ENCODE measurements at regions not wholly inside any gene's neighbourhood (a gene's known extent, or its start where the extent isn't known, plus 50 kb on each side); places are given as distances from the start of the nearest gene placed in this dataset.

DNA sequence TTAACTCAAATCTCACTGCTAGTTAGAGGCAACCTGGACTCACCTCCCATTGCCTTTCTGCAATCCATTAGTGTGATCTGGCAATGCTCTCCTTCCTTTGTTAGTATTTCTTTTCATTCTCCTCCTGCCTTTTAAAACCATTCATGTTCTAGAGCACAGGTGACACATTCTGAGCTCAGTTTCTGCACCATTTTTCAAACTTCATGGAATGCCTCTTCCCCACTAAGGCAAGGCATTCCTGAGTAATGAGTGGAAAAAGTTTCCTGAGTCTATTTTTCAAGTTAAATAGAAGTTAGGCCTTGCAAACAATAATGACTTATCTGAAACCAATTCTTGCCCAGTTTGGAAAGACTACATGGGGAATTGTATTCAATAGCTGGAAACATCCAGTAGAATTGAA lies 1001.8 kb downstream of the BCL11B start:
- no peak for DNase-seq

DNA sequence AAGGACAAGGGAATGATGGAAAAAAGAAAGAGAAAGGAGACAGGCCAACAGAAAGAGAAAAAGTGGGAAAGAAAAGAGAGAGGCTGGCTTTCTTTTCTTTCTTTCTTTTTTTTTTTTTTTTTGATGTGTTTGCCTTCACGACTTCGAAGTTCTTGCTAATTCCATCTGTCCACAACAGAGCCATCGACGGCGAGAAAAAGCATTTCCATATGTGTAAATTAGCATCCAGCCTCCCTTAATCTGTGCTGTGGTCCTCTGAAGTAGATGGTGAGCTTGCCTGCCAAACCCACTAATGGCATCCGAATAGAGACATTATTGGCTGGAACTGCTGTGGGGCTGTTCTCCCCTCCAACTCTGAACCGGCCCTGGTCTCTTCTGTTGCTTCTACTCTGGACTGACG lies 997.4 kb downstream of the BCL11B start:
- DNase-seq = no peak

DNA sequence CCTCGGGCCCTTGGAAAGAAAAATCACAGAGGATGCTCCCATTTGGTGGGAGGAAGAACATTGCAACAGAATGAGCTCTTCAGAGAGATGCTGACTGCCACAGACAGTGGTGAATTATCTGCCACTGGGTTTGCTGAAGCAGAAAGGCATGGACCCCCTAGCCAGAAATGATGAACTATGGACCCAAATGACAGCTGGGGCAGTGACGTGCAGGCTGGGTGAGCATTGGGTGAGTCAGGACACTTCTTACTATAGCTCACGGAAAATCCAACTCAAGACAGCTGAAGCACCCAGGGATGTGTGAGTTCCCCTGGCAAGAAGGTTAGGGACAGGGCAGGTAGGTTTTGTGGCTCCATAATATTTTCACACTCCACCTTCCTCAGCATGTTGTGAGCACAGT lies 993.2 kb downstream of the BCL11B start:
- no peak for DNase-seq

DNA sequence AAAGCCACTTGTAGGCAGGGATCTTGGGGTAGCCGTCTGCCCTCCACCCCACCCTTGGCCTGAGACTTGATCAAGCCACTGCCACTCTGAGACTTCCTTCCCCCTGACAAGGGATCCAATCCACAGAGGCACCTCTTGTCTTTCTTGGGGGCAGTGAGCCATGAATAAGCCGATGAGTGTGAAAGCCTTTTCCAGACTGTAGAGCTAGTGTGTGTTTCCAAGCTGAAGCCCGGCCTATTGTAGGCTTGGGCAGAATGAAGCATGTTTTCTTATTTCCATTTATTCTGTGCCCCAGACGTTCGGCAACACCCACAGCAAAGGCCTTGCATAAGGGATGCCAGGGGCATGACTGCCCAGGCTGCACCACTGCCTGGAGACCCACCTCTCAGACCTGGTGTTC lies 991.6 kb downstream of the BCL11B start:
- no peak for DNase-seq

DNA sequence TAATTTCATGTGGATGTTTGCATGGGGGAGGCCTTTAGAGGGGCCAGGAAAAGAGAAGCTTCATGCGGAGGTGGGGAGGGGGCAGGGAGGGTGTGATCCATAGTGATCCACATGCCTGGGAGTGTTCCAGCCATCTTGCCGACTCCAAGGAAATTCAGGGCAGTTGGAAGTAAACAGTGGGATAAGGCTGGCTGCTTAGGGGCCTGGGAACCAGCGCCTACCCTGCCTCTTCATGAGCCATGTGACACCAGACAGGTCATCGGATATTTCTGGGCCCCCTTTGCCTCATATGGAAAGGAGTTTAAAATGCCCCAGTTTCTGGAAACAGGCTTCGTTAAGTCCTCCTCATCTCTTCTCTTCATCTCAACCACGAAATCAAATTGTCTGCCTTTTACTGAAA lies 983.2 kb downstream of the BCL11B start:
- DNase-seq = no peak

DNA sequence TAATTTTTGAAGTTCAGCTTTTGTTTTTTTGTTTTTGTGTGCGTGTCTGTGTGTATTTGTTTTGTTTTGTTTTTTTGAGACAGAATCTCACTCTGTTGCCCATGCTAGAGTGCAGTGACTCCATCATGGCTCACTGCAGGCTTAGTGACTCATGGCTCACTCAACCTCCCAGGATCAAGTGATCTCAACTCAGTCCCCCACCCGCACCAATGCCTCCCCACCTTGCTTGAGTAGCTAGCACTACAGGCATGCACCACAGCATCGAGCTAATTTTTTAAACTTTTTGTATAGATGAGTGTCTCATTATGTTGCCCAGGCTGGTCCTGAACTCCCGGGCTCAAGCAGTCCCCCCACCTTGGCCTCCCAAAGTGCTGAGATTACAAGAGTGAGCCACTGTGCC lies 981.4 kb downstream of the BCL11B start:
- DNase-seq = no peak

DNA sequence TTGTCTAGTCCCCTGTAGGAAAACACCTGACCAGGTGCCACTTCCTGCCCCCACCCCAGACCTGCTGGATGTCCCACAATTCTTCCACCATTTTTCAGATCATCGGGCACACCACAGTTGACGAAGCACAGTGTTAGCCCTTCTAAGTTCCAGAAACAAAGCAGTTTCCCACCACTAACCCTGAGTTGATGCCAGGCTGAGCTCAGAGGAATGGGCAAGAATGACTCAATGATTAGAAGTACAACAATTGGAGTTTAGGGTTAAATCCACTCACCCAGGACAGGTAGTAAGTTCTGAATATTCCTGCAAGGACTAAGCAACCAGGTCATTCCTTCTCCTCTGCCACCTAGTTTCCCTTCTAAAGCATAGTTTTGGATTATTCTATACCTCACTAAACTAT lies 979.8 kb downstream of the BCL11B start:
- DNase-seq = no peak

DNA sequence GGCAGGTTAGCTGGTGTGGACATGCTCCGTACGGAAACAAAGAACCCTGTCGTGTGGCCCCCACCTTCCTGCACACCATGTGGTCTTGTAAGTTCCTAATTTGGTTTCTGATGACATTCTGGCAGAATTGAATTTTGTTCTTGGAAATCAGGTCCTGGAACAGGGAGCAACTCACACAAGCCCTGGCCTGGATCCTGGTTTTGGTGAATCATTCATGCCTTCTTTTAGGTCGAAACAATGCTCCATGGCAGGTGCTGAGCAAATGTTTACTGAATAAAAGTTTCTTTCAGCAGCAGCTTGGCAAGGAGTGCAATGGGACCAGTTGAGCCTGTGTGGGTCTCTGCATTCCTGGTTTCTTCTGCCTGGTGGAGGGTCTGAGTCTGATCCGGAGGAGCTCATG lies 978.4 kb downstream of the BCL11B start:
- no peak for DNase-seq

DNA sequence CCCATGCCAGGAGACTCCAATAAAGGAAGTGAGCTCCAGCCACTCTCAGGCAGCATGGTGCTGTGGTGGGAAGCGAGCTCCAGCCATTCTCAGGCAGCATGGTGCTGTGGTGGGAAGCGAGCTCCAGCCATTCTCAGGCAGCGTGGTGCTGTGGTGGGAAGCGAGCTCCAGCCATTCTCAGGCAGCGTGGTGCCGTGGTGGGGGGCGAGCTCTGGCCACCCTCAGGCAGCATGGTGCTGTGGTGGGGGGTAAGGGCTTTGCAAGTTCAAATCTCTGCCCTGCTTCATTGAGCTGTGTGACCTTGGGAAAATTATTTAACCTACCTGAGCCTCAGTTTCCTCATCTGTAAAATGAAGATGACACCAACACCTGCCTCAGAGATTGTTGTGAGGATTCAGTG lies 975.1 kb downstream of the BCL11B start:
- DNase-seq = no peak

DNA sequence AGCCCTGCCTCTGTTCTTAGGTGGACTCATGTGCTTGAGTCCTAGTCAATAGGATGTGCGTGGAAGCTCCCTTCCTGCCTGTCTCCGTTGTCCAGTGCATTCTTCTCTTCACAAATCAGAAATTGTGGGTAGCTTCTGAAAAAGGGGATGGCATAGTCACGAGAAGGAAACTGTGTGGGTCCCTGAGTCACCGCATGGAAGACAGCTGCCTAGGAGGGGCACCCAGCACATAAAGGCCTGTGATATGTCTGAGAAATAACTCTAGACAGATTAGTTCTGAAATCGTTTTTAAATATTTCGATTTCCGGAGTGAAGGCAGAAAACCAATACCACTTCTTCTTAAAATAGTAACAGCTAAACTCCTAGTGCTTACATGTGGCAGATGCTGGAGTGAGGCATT lies 974.4 kb downstream of the BCL11B start:
- DNase-seq = no peak

DNA sequence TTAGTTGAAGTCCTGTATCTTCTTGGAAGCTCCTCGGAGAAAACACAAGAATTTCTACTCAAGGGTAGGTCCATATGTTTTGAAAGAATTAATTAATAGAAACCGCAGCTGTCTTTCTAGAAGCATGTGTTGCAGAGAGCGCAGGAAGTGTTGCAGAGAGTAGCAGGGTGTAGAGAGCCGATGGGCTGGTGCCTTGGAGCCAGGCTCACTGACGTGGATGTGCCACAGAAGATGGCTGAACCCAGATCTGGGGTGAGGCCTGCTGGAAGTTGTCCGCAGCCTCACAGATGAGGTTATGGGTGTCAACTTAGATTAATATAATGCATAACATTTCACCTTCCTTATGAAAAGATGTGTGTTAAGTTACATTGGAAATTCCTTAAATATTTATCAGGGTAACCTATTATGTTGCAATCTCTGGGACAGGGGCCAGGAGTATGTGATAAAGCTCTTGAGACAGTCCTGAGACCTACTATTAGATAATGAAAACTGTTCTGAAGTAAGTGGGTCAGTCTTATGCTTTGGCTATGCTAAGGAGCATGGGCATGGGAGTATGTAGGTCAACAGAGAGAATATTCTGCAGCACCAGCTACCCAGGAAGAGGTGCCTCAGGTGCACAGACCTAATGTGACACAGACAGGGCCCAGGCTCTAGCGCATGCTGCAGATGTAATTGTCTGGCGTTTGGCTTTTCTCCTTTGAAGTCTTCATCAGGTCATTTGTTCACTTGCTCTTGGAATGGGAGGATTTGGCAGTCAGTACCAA lies 973.3 kb downstream of the BCL11B start:
- no peak for DNase-seq

DNA sequence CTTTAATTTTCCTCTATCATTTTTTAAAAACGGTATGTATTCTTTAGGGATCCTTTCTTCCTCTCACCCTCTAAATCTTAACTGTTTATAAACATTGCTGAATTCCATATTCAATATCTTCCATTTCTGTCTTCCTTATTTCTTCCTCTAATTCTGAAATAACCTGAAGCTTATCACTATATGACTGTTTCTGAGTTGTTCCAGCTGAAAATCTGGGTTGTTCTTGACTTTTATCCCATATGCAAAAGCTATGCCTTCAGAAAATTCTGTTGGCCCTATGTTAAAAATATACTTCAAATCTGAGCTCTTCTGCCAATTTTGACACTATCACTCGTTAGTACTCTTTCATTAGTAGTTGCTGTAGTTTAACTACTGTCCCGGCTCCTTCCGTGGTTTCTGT lies 970.3 kb downstream of the BCL11B start:
- no peak for DNase-seq

DNA sequence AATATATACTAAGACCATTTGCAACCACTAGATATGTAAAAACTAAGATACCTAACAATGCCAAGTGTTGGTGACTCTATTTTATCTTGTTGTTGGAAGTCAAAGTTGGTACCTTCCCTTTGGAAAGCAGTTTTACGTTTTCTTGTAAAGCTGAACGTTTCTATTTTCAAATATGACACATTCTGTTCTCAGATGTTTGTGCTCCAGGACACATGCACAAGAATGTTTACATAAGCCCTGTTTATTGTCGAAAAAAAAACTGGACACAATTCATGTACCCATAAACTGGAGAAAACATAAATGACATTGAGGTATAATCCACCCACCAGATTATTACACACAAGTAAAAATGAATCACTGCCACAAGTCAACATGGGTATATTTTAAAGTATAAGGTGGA lies 967.4 kb downstream of the BCL11B start:
- DNase-seq = no peak

DNA sequence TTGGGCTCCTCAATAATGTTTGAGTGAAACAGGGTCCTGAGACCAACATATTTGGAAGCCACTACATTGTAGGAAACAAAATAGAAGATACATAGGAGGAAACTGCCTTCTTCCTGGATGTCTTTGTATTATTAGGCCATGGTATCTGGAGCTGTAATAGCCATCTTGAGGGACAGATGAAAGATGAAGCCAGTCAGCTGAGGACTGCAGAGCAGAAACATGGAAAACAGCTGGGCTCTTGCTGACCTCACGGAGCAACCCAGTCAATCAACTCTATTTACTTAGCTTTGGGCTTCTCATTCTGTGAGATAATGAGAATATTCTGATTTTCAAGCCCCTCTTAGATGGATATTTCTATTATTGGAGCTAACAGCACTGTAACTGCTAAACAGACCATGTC lies 962.4 kb downstream of the BCL11B start:
- DNase-seq = no peak

DNA sequence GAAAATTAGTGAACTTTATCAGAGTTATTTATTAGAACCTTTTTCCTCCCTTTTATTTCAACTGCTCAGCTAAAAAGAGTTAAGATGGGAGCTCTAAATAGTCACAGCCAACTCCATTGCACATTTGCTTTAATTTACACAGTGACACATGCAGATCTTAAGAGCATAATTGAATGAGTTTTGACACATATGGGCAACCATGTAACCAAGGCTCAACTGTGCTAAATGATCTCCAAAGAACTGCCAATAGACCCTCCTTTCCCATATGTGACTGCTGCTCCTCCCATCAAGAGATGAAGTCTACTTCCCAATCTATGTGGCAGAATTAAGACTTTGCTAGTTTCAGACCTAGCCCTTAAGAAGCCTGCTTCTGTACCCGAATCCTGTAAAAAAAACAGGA lies 960.0 kb downstream of the BCL11B start:
- no peak for DNase-seq

DNA sequence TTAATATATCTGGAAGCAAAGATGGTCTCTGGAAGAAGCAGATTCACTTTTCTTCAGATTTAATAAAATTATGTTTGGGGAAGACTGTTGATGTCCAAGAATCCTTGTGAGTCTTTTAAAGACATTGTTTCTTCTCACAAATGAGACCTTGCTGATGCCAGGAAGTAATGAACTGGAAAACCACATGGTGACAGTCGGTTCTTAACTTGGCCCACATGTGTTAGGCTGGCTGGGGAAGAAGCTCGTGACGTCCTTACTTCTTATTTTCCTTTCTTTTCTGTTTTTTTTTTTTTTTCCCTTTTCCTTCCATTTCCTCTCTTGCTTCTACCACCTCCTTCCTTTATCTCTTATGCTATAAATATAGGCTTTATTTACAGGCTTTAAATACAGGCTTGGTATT lies 950.2 kb downstream of the BCL11B start:
- no peak for DNase-seq

DNA sequence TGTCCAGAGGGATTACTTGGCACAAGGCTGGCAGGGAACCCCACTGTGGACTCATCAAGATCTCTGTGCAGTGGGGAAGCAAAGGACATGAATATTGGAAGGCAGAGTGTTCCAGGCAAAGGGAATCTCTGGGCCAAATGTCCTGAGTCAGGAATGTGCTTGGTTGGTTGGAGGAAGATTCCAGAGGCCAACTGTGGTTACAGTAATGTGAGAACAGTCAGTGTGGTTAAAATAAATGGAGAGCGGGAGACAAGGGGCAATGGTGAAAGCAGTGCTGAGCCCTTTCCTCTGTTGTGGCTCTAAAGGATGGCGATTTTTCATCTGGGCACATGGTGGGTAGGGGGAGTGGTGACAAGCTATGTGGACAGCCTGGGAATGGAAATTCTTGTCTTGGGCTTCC lies 948.2 kb downstream of the BCL11B start:
- no peak for DNase-seq

DNA sequence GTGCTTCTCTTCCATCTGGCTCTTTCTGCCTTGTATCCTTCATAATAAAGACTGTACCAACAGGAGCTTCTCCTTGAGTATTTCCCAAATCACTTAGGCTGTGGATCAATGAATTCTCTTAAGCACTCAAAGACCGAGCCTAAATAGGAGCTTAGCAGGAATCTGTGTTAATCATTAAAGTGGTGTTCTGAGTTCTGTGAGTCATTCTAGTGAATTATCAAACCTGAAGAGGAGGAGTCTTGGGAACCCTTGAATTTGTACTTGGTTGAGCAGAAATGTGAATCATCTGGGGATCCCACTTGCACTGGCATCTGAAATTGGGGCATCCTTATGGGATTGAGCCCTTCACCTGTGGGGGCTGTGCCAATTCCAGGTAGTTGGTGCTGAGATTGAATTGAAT lies 946.2 kb downstream of the BCL11B start:
- DNase-seq = no peak

DNA sequence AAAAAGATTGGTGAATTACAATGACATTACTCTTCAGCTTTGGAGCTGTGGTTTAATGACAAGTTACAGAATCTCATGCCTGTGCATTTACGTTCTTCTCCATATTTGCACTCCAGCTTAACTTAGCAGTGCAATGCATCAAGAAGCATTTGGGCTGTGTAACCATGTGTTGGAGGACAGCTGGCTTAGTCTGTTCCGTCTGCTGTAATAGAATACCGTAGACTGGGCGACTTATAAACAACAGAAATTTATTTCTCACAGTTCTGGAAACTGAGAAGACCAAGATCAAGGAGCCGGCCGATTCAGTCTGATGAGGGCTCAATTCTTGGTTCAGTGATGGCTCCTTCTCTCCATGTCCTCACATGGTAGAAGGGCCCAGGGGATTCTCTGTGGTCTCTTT lies 943.5 kb downstream of the BCL11B start:
- no peak for DNase-seq

DNA sequence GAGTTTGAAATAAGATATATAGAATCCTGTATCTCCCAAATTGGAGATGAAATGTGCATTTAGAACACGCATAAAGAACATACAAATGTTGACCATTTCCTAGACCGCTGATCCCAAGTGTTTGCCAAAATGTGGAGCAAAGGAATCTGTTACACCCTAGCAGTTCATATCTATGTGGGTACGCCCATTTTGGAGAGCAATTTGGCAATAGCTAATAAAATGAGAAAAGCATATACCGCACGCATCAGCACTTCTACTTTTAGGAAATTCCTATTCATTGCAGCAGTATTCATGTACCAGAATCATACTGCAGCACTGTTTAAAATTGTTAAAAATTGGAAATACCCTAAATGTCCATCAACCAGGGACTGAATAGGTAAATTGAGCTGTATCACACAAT lies 937.8 kb downstream of the BCL11B start:
- no peak for DNase-seq

DNA sequence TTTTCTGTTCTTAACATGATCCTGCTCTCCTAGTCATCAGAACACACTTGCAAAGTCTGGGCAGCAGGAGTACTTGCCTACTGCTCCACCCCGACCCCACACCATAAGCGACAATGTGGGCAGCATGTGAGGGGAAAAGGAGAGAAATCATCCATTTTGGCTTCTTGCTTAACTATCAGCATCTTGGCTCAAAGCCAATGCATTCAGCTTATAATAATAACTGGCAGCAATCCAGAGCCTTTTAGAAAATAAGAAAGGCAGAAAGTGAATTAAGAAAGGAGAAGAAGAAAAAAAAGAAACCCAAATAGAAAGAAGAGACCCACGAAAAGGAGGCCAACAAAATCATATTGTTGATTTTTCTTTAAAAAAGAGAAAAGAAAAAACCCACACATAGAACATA lies 930.8 kb downstream of the BCL11B start:
- DNase-seq = no peak

DNA sequence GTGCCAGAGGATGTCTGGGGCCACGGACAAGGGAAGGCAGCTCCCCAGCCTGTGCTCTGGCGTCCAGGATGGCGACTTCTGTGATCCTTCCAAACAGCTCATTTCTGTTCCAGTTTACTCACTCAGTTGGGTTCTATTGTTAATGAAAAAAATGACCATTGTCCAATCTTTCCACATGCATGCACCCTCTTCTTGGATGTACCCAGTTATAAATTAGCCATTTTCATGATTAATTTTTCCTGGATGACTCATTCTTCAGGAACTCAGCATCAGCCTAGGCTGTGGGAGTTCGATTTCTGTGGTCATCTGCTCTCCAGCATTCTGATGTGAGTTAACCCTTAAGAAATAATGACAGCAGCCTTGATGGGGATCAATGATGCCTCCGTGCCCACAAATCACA lies 926.8 kb downstream of the BCL11B start:
- DNase-seq = no peak

DNA sequence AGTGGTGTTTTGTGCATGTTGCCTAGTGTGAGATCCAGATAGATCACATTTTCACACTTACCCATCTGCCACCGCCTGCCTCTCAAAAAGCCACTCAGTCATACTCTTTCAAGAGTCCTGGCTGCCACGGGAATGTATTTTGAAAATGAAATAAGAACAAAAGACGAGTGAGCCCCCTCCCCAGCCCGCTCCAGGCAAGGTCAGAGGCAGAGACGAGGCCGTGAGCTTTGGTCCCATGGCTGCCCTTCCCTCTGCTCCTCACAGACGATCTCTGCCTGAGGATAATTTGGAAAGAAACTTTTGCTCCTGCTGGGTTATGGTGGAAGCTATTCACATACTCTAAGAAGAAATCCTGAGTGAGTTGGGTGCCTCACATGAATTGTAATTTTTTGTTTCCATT lies 924.3 kb downstream of the BCL11B start:
- no peak for DNase-seq

DNA sequence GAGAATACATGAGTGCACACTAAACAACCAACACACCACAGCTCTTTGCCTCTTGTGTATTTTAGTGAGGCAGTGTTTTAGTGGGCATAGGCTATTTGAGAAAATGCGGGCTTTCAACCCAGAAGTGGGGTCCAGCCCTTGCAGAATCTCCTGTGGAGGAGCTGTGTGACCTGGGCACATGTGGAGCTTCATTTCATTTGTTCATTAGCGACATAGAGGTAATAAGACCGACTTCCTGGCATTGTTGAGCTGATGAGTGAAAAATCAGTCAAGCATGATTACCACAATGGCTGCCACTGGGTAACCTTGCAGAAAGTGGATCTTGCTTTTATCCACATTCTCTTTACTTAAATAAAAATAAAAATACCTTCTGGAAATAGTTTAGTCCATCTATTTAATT lies 923.5 kb downstream of the BCL11B start:
- no peak for DNase-seq

DNA sequence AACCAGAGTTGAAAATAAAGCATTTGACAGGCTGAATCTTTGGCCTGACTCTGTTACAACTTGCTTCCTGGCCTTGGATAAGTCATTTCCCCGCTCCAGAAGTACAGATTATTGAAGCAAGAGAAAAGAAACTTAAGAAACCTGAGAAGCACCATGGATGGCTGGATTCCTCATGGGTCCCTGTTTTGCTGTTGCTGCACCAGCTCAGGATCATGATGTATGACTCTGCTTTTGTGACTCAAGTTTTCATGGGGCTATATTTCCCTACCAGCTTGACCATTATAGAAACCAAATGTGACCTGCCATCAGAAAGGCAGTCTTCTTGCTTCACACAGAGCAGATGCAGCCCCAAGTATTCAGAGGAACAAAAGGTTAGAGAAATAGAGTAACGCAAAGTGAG lies 921.8 kb downstream of the BCL11B start:
- no peak for DNase-seq

DNA sequence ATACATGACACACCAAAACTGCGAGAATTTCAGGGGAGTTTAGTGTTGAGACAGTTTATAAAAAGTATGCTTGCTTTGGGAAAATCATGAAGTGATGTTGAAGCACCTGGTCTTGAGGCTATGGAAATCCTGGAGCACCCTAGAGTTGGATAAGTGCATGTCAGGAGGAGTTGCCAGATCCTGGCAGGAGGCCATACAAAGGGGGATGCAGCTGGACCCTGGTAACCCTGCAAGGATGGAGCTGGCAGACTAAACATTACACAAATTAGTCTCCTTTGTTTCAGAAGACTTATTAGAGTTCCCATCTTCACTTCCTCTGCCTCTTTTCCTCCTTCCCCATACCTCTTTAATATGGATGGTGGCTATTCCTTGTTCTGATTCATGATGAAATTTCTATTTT lies 907.0 kb downstream of the BCL11B start:
- no peak for DNase-seq
